K562 (cell line): ENCODE measurements at regions not wholly inside any gene's neighbourhood (a gene's known extent, or its start where the extent isn't known, plus 50 kb on each side); places are given as distances from the start of the nearest gene placed in this dataset.

Source experiments
- ATAC-seq: fragments of 200-7000 bp; cut with Tn5 transposase; 3 replicates; pipeline ENCODE4 v1.9.1; 2020; ENCODE audit warnings: moderate library complexity
- BruUV-seq: library from RNA; stranded (reverse); fragments of 400-500 nt; replicated peaks from 2 replicates; lab custom pipeline; 2021; lab: Mats Ljungman, UMichigan
- CTCF ChIA-PET: fragments of 300-600 bp; formaldehyde crosslinking; extraction: SDS; loops from one replicate; lab custom pipeline; 2021; ENCODE audit warnings: low intra/inter-chr PET ratio; lab: Yijun Ruan, JAX
- POLR2A ChIA-PET: fragments of 300-600, 350-650 bp; sonication (Branson Sonifier 250); formaldehyde crosslinking; extraction: SDS; loops from one replicate; lab custom pipeline; 2021; ENCODE audit warnings: antibody characterized with exemption, inconsistent platforms; lab: Yijun Ruan, JAX
- DNase-seq, 4 experiments: peaks; one replicate each; pipeline versions ENCODE4 v3.0.0 to v3.0.0-alpha.2; 2011 to 2018; ENCODE audit warnings: low spot score in 3 of 4, mixed read lengths in 3 of 4; ENCODE audit errors: extremely low read depth in 1 of 4
- FAIRE-seq: peaks from 2 replicates; lab custom pipeline; 2011; peaks lifted over from hg19 to GRCh38; lab: Jason Lieb, UNC
- H2AFZ ChIP-seq: 2 replicates; pipeline ENCODE4 v1.6.0; 2011; ENCODE audit warnings: low read depth, low read length, control low read depth, inconsistent platforms
- H3K27ac ChIP-seq: fragments of 200-600 bp; 3 replicates; pipeline ENCODE4 v1.8.0; 2011; ENCODE audit warnings: low read depth, mild to moderate bottlenecking, control low read depth, inconsistent platforms, low read length, moderate library complexity, mixed read lengths; ENCODE audit errors: extremely low read depth
- H3K27me3 ChIP-seq, 2 experiments: fragments of 300-600 bp in 1 of 2; 2 replicates in 1 of 2; 3 replicates in 1 of 2; pipeline versions ENCODE4 v1.6.0 to v1.8.0; 2011; ENCODE audit warnings: inconsistent platforms in 2 of 2, low read length in 2 of 2, mild to moderate bottlenecking in 1 of 2, mixed read lengths in 1 of 2, moderate library complexity in 1 of 2; ENCODE audit not compliant: control insufficient read depth in 2 of 2, insufficient read depth in 2 of 2
- H3K36me3 ChIP-seq: fragments of 300-600 bp; 3 replicates; pipeline ENCODE4 v1.8.0; 2011; ENCODE audit warnings: mild to moderate bottlenecking, low read length, inconsistent platforms; ENCODE audit not compliant: control insufficient read depth, insufficient read depth
- H3K4me1 ChIP-seq, 2 experiments: fragments of 200-600 bp in 1 of 2; replicated peaks in 1 of 2; 2 replicates in 1 of 2; 3 replicates in 1 of 2; pipeline versions ENCODE4 v1.5.1 to v1.8.0; 2011; ENCODE audit warnings: inconsistent platforms in 2 of 2, low read length in 2 of 2, mild to moderate bottlenecking in 1 of 2, mixed read lengths in 1 of 2, moderate library complexity in 1 of 2; ENCODE audit not compliant: control insufficient read depth in 2 of 2, insufficient read depth in 2 of 2
- H3K4me2 ChIP-seq: 2 replicates; pipeline ENCODE4 v1.6.1; 2011; ENCODE audit warnings: low read length, control low read depth, inconsistent platforms, mixed read lengths; ENCODE audit not compliant: insufficient read depth
- H3K4me3 ChIP-seq: fragments of 200-600 bp; sonication (generic), shearing (Covaris generic); 2 replicates; pipeline ENCODE4 v1.5.1; 2016; ENCODE audit warnings: control low read depth, inconsistent platforms
- H3K79me2 ChIP-seq: fragments of 200-600 bp; 3 replicates; pipeline ENCODE4 v1.8.0; 2011; ENCODE audit warnings: low read length, inconsistent platforms; ENCODE audit not compliant: control insufficient read depth, insufficient read depth
- H3K9ac ChIP-seq, 2 experiments: 2 replicates each; pipeline versions ENCODE4 v1.6.0 to v1.6.1; 2011; ENCODE audit warnings: low read depth in 2 of 2, low read length in 2 of 2, control low read depth in 1 of 2, inconsistent platforms in 1 of 2, mild to moderate bottlenecking in 1 of 2, mixed read lengths in 1 of 2; ENCODE audit not compliant: insufficient read depth in 1 of 2
- H3K9me1 ChIP-seq: one replicate; pipeline ENCODE4 v1.6.0; 2011; ENCODE audit warnings: inconsistent platforms, mild to moderate bottlenecking, low read length, moderate library complexity; ENCODE audit not compliant: control insufficient read depth, insufficient read depth
- H3K9me3 ChIP-seq: replicated peaks from 2 replicates; pipeline ENCODE4 v1.5.1; 2011; ENCODE audit warnings: low read depth, low read length, inconsistent platforms; ENCODE audit not compliant: control insufficient read depth, insufficient read depth
- H4K20me1 ChIP-seq: replicated peaks from 2 replicates; pipeline ENCODE4 v1.6.1; 2011; ENCODE audit warnings: low read length, inconsistent platforms, mixed read lengths; ENCODE audit not compliant: control insufficient read depth, insufficient read depth
- BACH1 ChIP-seq: fragments of 200-800 bp; sonication (Bioruptor generic); IDR thresholded peaks from 2 replicates; pipeline ENCODE4 v1.6.1; 2016; ENCODE audit warnings: missing genetic modification characterization, missing compliant biosample characterization
- GTF2F1 ChIP-seq: IDR thresholded peaks from 2 replicates; pipeline ENCODE4 v1.6.1; 2011; ENCODE audit warnings: low read depth, low read length, improper control_type of control experiment
- KLF16 ChIP-seq: IDR thresholded peaks from 2 replicates; pipeline ENCODE4 v1.6.1; 2016; ENCODE audit warnings: antibody characterized with exemption
- MTA3 ChIP-seq: fragments of 450-650 bp; formaldehyde crosslinking; IDR thresholded peaks from 2 replicates; pipeline ENCODE4 v1.6.1; 2017; ENCODE audit warnings: mild to moderate bottlenecking, borderline replicate concordance
- TFAM ChIP-seq: fragments of 250-450 bp; sonication (Bioruptor Pico); conservative IDR thresholded peaks from 2 replicates; pipeline ENCODE4 v1.5.0; 2021; ENCODE audit warnings: mild to moderate bottlenecking, moderate library complexity
- ZKSCAN8 ChIP-seq: fragments of 200-800 bp; sonication (Bioruptor generic); IDR thresholded peaks from 2 replicates; pipeline ENCODE4 v1.6.1; 2016; ENCODE audit warnings: missing genetic modification characterization, missing compliant biosample characterization
- ZNF584 ChIP-seq: fragments of 200-800 bp; sonication (Bioruptor generic); IDR thresholded peaks from 2 replicates; pipeline ENCODE4 v1.6.1; 2016; ENCODE audit warnings: low read depth, mild to moderate bottlenecking, missing genetic modification characterization, missing compliant biosample characterization
- ZNF717 ChIP-seq: fragments of 250-450 bp; sonication (Bioruptor Pico); IDR thresholded peaks from 2 replicates; pipeline ENCODE4 v1.5.0; 2021
- in situ Hi-C: fragments of 300-500 bp; cut with MboI; formaldehyde crosslinking; loops from 4 replicates; pipeline ENCODE4 v1.15.0; 2018; ENCODE audit warnings: inconsistent platforms, mixed read lengths
- intact Hi-C: fragments of 100-400 bp; cut with micrococcal nuclease; formaldehyde crosslinking; loops from 2 replicates; pipeline ENCODE4 v1.14.2; 2022
- TF ChIP-seq, protein P1 (sequence below): fragments of 200-600 bp; sonication (generic); IDR thresholded peaks from one replicate; pipeline ENCODE4 v1.6.1; 2012; ENCODE audit warnings: mild to moderate bottlenecking, low read depth, low read length, inconsistent platforms
- TF ChIP-seq, protein P2 (sequence below): fragments of 450-650 bp; formaldehyde crosslinking; IDR thresholded peaks from 2 replicates; pipeline ENCODE4 v1.4.0; 2022; ENCODE audit warnings: missing genetic modification characterization
- TF ChIP-seq, protein P3 (sequence below): fragments of 200-800 bp; sonication (Bioruptor generic); IDR thresholded peaks from 2 replicates; pipeline ENCODE4 v1.6.1; 2017; ENCODE audit warnings: missing genetic modification characterization, missing compliant biosample characterization

DNA sequence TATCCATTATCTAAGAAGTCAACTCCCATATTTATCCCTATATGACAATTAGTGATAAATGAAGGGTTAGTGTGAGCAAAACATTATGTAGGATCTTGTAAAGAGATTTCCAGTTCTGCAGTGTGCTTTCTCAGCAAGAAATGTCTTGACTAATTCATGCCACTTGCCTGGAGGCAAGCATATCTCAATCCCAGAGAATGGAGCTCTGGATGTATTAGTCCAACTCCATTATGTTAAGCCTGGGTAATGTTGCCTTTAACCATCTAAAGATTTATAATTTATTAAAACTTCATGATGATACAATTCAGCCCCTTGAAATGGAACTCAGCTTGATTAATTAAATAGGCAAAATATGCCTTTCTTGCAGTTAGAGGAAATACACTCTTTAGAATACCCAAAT lies 1079.9 kb upstream of the LRRTM3 start:
- H3K4me1 ChIP-seq: no peaks in the 10 kb centered on the region
- H3K4me3 ChIP-seq: no peak overlapping the region
- H3K27me3 ChIP-seq: no peaks in the 10 kb centered on the region
- H3K27ac ChIP-seq: no peak overlapping the region
- CTCF ChIA-PET: no interaction called here
- H3K9me1 ChIP-seq: no peaks in the 10 kb centered on the region
- POLR2A ChIA-PET: no interaction called here
- no peaks in the 10 kb centered on the region for H4K20me1 ChIP-seq
- in situ Hi-C loops: no loop called here
- no peak for ATAC-seq
- no TSS peak for BruUV-seq
- no peak for DNase-seq
- H3K9me3 ChIP-seq: no peaks in the 10 kb centered on the region
- H3K36me3 ChIP-seq: no peaks in the 10 kb centered on the region
- no peak overlapping the region for H3K9ac ChIP-seq
- no peaks in the 10 kb centered on the region for H3K79me2 ChIP-seq
- no peak overlapping the region for H2AFZ ChIP-seq
- no peak overlapping the region for H3K4me2 ChIP-seq
- FAIRE-seq: no peak
- intact Hi-C loops: no loop called here
- TF ChIP-seq ZNF584 (CRISPR knock-in tag): no peak
- TF ChIP-seq ZNF717 (CRISPR knock-in tag): no peak
- no peak for TF ChIP-seq GTF2F1
- no peak for TF ChIP-seq ZKSCAN8 (CRISPR knock-in tag)
- TF ChIP-seq, protein P1, sequence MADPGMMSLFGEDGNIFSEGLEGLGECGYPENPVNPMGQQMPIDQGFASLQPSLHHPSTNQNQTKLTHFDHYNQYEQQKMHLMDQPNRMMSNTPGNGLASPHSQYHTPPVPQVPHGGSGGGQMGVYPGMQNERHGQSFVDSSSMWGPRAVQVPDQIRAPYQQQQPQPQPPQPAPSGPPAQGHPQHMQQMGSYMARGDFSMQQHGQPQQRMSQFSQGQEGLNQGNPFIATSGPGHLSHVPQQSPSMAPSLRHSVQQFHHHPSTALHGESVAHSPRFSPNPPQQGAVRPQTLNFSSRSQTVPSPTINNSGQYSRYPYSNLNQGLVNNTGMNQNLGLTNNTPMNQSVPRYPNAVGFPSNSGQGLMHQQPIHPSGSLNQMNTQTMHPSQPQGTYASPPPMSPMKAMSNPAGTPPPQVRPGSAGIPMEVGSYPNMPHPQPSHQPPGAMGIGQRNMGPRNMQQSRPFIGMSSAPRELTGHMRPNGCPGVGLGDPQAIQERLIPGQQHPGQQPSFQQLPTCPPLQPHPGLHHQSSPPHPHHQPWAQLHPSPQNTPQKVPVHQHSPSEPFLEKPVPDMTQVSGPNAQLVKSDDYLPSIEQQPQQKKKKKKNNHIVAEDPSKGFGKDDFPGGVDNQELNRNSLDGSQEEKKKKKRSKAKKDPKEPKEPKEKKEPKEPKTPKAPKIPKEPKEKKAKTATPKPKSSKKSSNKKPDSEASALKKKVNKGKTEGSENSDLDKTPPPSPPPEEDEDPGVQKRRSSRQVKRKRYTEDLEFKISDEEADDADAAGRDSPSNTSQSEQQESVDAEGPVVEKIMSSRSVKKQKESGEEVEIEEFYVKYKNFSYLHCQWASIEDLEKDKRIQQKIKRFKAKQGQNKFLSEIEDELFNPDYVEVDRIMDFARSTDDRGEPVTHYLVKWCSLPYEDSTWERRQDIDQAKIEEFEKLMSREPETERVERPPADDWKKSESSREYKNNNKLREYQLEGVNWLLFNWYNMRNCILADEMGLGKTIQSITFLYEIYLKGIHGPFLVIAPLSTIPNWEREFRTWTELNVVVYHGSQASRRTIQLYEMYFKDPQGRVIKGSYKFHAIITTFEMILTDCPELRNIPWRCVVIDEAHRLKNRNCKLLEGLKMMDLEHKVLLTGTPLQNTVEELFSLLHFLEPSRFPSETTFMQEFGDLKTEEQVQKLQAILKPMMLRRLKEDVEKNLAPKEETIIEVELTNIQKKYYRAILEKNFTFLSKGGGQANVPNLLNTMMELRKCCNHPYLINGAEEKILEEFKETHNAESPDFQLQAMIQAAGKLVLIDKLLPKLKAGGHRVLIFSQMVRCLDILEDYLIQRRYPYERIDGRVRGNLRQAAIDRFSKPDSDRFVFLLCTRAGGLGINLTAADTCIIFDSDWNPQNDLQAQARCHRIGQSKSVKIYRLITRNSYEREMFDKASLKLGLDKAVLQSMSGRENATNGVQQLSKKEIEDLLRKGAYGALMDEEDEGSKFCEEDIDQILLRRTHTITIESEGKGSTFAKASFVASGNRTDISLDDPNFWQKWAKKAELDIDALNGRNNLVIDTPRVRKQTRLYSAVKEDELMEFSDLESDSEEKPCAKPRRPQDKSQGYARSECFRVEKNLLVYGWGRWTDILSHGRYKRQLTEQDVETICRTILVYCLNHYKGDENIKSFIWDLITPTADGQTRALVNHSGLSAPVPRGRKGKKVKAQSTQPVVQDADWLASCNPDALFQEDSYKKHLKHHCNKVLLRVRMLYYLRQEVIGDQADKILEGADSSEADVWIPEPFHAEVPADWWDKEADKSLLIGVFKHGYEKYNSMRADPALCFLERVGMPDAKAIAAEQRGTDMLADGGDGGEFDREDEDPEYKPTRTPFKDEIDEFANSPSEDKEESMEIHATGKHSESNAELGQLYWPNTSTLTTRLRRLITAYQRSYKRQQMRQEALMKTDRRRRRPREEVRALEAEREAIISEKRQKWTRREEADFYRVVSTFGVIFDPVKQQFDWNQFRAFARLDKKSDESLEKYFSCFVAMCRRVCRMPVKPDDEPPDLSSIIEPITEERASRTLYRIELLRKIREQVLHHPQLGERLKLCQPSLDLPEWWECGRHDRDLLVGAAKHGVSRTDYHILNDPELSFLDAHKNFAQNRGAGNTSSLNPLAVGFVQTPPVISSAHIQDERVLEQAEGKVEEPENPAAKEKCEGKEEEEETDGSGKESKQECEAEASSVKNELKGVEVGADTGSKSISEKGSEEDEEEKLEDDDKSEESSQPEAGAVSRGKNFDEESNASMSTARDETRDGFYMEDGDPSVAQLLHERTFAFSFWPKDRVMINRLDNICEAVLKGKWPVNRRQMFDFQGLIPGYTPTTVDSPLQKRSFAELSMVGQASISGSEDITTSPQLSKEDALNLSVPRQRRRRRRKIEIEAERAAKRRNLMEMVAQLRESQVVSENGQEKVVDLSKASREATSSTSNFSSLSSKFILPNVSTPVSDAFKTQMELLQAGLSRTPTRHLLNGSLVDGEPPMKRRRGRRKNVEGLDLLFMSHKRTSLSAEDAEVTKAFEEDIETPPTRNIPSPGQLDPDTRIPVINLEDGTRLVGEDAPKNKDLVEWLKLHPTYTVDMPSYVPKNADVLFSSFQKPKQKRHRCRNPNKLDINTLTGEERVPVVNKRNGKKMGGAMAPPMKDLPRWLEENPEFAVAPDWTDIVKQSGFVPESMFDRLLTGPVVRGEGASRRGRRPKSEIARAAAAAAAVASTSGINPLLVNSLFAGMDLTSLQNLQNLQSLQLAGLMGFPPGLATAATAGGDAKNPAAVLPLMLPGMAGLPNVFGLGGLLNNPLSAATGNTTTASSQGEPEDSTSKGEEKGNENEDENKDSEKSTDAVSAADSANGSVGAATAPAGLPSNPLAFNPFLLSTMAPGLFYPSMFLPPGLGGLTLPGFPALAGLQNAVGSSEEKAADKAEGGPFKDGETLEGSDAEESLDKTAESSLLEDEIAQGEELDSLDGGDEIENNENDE: no peak
- TF ChIP-seq MTA3: no peak
- TF ChIP-seq KLF16: no peak
- TF ChIP-seq BACH1: no peak
- TF ChIP-seq, protein P2, sequence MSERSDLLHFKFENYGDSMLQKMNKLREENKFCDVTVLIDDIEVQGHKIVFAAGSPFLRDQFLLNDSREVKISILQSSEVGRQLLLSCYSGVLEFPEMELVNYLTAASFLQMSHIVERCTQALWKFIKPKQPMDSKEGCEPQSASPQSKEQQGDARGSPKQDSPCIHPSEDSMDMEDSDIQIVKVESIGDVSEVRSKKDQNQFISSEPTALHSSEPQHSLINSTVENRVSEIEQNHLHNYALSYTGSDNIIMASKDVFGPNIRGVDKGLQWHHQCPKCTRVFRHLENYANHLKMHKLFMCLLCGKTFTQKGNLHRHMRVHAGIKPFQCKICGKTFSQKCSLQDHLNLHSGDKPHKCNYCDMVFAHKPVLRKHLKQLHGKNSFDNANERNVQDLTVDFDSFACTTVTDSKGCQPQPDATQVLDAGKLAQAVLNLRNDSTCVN: no peak
- no peak for TF ChIP-seq TFAM (CRISPR knock-in tag)
- TF ChIP-seq, protein P3, sequence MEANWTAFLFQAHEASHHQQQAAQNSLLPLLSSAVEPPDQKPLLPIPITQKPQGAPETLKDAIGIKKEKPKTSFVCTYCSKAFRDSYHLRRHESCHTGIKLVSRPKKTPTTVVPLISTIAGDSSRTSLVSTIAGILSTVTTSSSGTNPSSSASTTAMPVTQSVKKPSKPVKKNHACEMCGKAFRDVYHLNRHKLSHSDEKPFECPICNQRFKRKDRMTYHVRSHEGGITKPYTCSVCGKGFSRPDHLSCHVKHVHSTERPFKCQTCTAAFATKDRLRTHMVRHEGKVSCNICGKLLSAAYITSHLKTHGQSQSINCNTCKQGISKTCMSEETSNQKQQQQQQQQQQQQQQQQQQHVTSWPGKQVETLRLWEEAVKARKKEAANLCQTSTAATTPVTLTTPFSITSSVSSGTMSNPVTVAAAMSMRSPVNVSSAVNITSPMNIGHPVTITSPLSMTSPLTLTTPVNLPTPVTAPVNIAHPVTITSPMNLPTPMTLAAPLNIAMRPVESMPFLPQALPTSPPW (CRISPR knock-in tag): no peak
